IMR-90 (cell line): ENCODE measurements at regions not wholly inside any gene's neighbourhood (a gene's known extent, or its start where the extent isn't known, plus 50 kb on each side); places are given as distances from the start of the nearest gene placed in this dataset.

Source experiments
- ATAC-seq: fragments of 200-7000 bp; cut with Tn5 transposase; 2 replicates; pipeline ENCODE4 v1.9.1; 2020; ENCODE audit warnings: low read depth, mild to moderate bottlenecking, moderate library complexity
- BruUV-seq: library from RNA; stranded (reverse); fragments of 400-500 nt; replicated peaks from 2 replicates; lab custom pipeline; 2021; lab: Mats Ljungman, UMichigan
- CTCF ChIA-PET: fragments of 300-600 bp; formaldehyde crosslinking; extraction: SDS; loops from one replicate; lab custom pipeline; 2021; ENCODE audit warnings: antibody characterized with exemption; lab: Yijun Ruan, JAX
- POLR2A ChIA-PET: fragments of 300-600 bp; sonication (Branson Sonifier 250); formaldehyde crosslinking; loops from one replicate; lab custom pipeline; 2022; ENCODE audit warnings: antibody characterized with exemption; ENCODE audit not compliant: unreplicated experiment; lab: Charles Lee
- DNase-seq: peaks from one replicate; pipeline ENCODE4 v3.0.0; 2013
- H2AFZ ChIP-seq: replicated peaks from 2 replicates; pipeline ENCODE3; 2013; ENCODE audit warnings: low read length, mild to moderate bottlenecking; ENCODE audit not compliant: poor library complexity
- H2AK5ac ChIP-seq: 2 replicates; pipeline ENCODE4 v1.6.1; 2013; ENCODE audit warnings: low read depth, low read length, inconsistent platforms
- H2AK9ac ChIP-seq: replicated peaks from 2 replicates; pipeline ENCODE3; 2013; ENCODE audit warnings: mild to moderate bottlenecking, low read depth, low read length, moderate library complexity; ENCODE audit not compliant: poor library complexity
- H2BK120ac ChIP-seq: 2 replicates; pipeline ENCODE4 v1.6.1; 2013; ENCODE audit warnings: low read depth, low read length, inconsistent platforms
- H2BK15ac ChIP-seq: 3 replicates; pipeline ENCODE4 v1.6.1; 2013; ENCODE audit warnings: low read depth, low read length, inconsistent platforms
- H2BK20ac ChIP-seq: 2 replicates; pipeline ENCODE4 v1.6.1; 2013; ENCODE audit warnings: low read depth, mild to moderate bottlenecking, inconsistent platforms, low read length, moderate library complexity
- H2BK5ac ChIP-seq: 2 replicates; pipeline ENCODE4 v1.6.1; 2013; ENCODE audit warnings: mild to moderate bottlenecking, low read depth, low read length, inconsistent platforms; ENCODE audit not compliant: poor library complexity, severe bottlenecking
- H3K14ac ChIP-seq: replicated peaks from 2 replicates; pipeline ENCODE4 v1.6.1; 2013; ENCODE audit warnings: low read depth, low read length, inconsistent platforms
- H3K18ac ChIP-seq: 2 replicates; pipeline ENCODE4 v1.6.1; 2013; ENCODE audit warnings: low read depth, low read length, control low read depth
- H3K23ac ChIP-seq: 2 replicates; pipeline ENCODE4 v1.6.1; 2013; ENCODE audit warnings: low read depth, low read length, inconsistent platforms
- H3K27ac ChIP-seq: 2 replicates; pipeline ENCODE4 v1.5.1; 2013; ENCODE audit warnings: mild to moderate bottlenecking, control low read depth, low read length; ENCODE audit not compliant: insufficient read depth
- H3K27me3 ChIP-seq: 2 replicates; pipeline ENCODE4 v1.6.1; 2013; ENCODE audit warnings: low read length; ENCODE audit not compliant: control insufficient read depth, insufficient read depth
- H3K36me3 ChIP-seq: 2 replicates; pipeline ENCODE4 v1.6.1; 2013; ENCODE audit warnings: low read length, mixed read lengths; ENCODE audit not compliant: control insufficient read depth, insufficient read depth
- H3K4ac ChIP-seq: 2 replicates; pipeline ENCODE4 v1.6.1; 2013; ENCODE audit warnings: low read depth, low read length, inconsistent platforms
- H3K4me1 ChIP-seq: 2 replicates; pipeline ENCODE4 v1.6.1; 2013; ENCODE audit warnings: low read length, mixed read lengths; ENCODE audit not compliant: control insufficient read depth, insufficient read depth
- H3K4me2 ChIP-seq: 2 replicates; pipeline ENCODE4 v1.6.1; 2013; ENCODE audit warnings: low read depth, mild to moderate bottlenecking, control low read depth, low read length, moderate library complexity
- H3K4me3 ChIP-seq: 2 replicates; pipeline ENCODE4 v1.5.1; 2013; ENCODE audit warnings: low read depth, mild to moderate bottlenecking, control low read depth, low read length, moderate library complexity; ENCODE audit not compliant: insufficient read depth
- H3K56ac ChIP-seq: 2 replicates; pipeline ENCODE4 v1.6.1; 2013; ENCODE audit warnings: low read length, inconsistent platforms; ENCODE audit not compliant: insufficient read depth; ENCODE audit errors: extremely low read depth
- H3K79me1 ChIP-seq, 2 experiments: 2 replicates each; pipeline ENCODE4 v1.6.1; 2013; ENCODE audit warnings: low read length in 2 of 2, inconsistent platforms in 1 of 2, low read depth in 1 of 2
- H3K9ac ChIP-seq: 2 replicates; pipeline ENCODE4 v1.6.1; 2013; ENCODE audit warnings: low read depth, low read length, control low read depth
- H3K9me1 ChIP-seq: 2 replicates; pipeline ENCODE4 v1.6.1; 2013; ENCODE audit warnings: low read length, inconsistent platforms; ENCODE audit not compliant: insufficient read depth
- H3K9me3 ChIP-seq: 2 replicates; pipeline ENCODE4 v1.6.1; 2013; ENCODE audit warnings: low read length; ENCODE audit not compliant: control insufficient read depth, insufficient read depth
- H4K20me1 ChIP-seq: 2 replicates; pipeline ENCODE4 v1.6.1; 2013; ENCODE audit warnings: low read length, inconsistent platforms; ENCODE audit not compliant: insufficient read depth
- H4K5ac ChIP-seq: 2 replicates; pipeline ENCODE4 v1.6.1; 2013; ENCODE audit warnings: mild to moderate bottlenecking, low read depth, low read length, control low read depth
- H4K8ac ChIP-seq, 2 experiments: 2 replicates each; pipeline ENCODE4 v1.6.1; 2013; ENCODE audit warnings: low read depth in 2 of 2, low read length in 2 of 2, control low read depth in 1 of 2, inconsistent platforms in 1 of 2
- H4K91ac ChIP-seq: 2 replicates; pipeline ENCODE4 v1.6.1; 2013; ENCODE audit warnings: low read depth, low read length, inconsistent platforms; ENCODE audit not compliant: insufficient read depth
- FOS ChIP-seq: fragments of 150-350 bp; IDR thresholded peaks from 2 replicates; pipeline ENCODE4 v1.6.1; 2016; ENCODE audit warnings: low read depth, low read length
- MAZ ChIP-seq: IDR thresholded peaks from 2 replicates; pipeline ENCODE4 v1.6.1; 2012; ENCODE audit warnings: low read depth, mild to moderate bottlenecking, low read length, improper control_type of control experiment, moderate library complexity, borderline replicate concordance
- RCOR1 ChIP-seq: IDR thresholded peaks from 2 replicates; pipeline ENCODE4 v1.6.1; 2012; ENCODE audit warnings: mild to moderate bottlenecking, low read length, improper control_type of control experiment; ENCODE audit not compliant: insufficient replicate concordance
- WGBS, 2 experiments: methylation state at CpG; one replicate each; pipeline versions ENCODE4 v1.1.5 to v1.1.7; 2013; ENCODE audit warnings: missing lambda C conversion rate in 2 of 2; ENCODE audit not compliant: insufficient read length in 1 of 2; ENCODE audit errors: extremely low coverage in 2 of 2; 5-methylcytosine and 5-hydroxymethylcytosine counted together
- dilution Hi-C: fragments of 300-500 bp; cut with HindIII; formaldehyde crosslinking; loops from one replicate; pipeline ENCODE4 v1.14.3; 2018; ENCODE audit warnings: low sequenced_read_pairs; ENCODE audit not compliant: unreplicated experiment
- in situ Hi-C: fragments of 300-500 bp; cut with MboI; formaldehyde crosslinking; loops from 3 replicates; pipeline ENCODE4 v1.14.3; 2019; ENCODE audit warnings: low sequenced_read_pairs, inconsistent platforms, mixed read lengths
- intact Hi-C: fragments of 100-400 bp; cut with micrococcal nuclease; formaldehyde crosslinking; loops from 2 replicates; pipeline ENCODE4 v1.10.0; 2022

- no peak overlapping the region for H3K4me2 ChIP-seq
- H2AK9ac ChIP-seq = no peak overlapping the region
- H3K23ac ChIP-seq = no peak overlapping the region
- H3K9me3 ChIP-seq = peaks cover 28% of the 10 kb centered on the region
- no peak overlapping the region for H3K56ac ChIP-seq
- no peak overlapping the region for H4K8ac ChIP-seq
- in situ Hi-C loops (no loop called here), intact Hi-C loops (no loop called here), dilution Hi-C loops (no loop called here)
- BruUV-seq = no TSS peak
- H3K4ac ChIP-seq = no peak overlapping the region
- TF ChIP-seq FOS (no peak), RCOR1 (no peak), MAZ (no peak)
- DNase-seq (no peak), ATAC-seq (no peak)
- no peak overlapping the region for H2BK5ac ChIP-seq
- H4K5ac ChIP-seq = no peak overlapping the region
- POLR2A ChIA-PET = no interaction called here
- no peaks in the 10 kb centered on the region for H3K36me3 ChIP-seq
- no peak overlapping the region for H2AFZ ChIP-seq
- CTCF ChIA-PET = no interaction called here
- H3K4me3 ChIP-seq = no peak overlapping the region
- H3K27me3 ChIP-seq = no peaks in the 10 kb centered on the region
- H2BK120ac ChIP-seq = no peak overlapping the region
- no peaks in the 10 kb centered on the region for H3K4me1 ChIP-seq
- no peaks in the 10 kb centered on the region for H3K9me1 ChIP-seq
- H3K14ac ChIP-seq = no peak overlapping the region
- H2BK15ac ChIP-seq = no peak overlapping the region
- no peaks in the 10 kb centered on the region for H3K79me1 ChIP-seq
- no peak overlapping the region for H3K27ac ChIP-seq
- H2BK20ac ChIP-seq = no peak overlapping the region
- WGBS, 2 experiments = 67% methylated on average over 1 of the region's 6 CpGs; no CpG with 5 or more reads in 1 of the 2 experiments
- no peak overlapping the region for H2AK5ac ChIP-seq
- H3K9ac ChIP-seq = no peak overlapping the region
- no peaks in the 10 kb centered on the region for H4K20me1 ChIP-seq
- no peak overlapping the region for H4K91ac ChIP-seq
- H3K18ac ChIP-seq = no peak overlapping the region
These were observed 106.4 kb upstream of the SRRM4 start for GRCh38 chr12:118874698-118875548.
